ENCODE measurements at regions not wholly inside any gene's neighbourhood (a gene's known extent, or its start where the extent isn't known, plus 50 kb on each side); places are given as distances from the start of the nearest gene placed in this dataset.

- no peak for TF ChIP-seq POLR2A (IDR thresholded peaks at IDR 0.05; ENCODE audit: control extremely low read depth in 1 of 2, low read depth in 2 of 2, low read length in 2 of 2)
- no peak for TF ChIP-seq E2F6 (IDR thresholded peaks at IDR 0.05)
- no peak for TF ChIP-seq JUND (IDR thresholded peaks at IDR 0.05; ENCODE audit: low read length)
Measured at GRCh38 chr5:100424017-100424416, 111.2 kb upstream of the FAM174A start.

Data from H1 (cell line).